Non-pigmented ciliary epithelial cell (primary cell): ENCODE measurements at regions not wholly inside any gene's neighbourhood (a gene's known extent, or its start where the extent isn't known, plus 50 kb on each side); places are given as distances from the start of the nearest gene placed in this dataset.
"Not testable (repeated sequence)": the region's sequence is repeated elsewhere in the genome, so short reads cannot be mapped to it uniquely, and the experiment has no call there.

Experiments
- DNase-seq: peaks from one replicate; pipeline ENCODE4 v3.0.0-alpha.2; 2010; ENCODE audit warnings: low read depth

GRCh38 chr9:104195142-104195541, 101.0 kb downstream of the SMC2 start:
- not testable (repeated sequence) for DNase-seq

GRCh38 chr9:104200456-104200994, 106.4 kb downstream of the SMC2 start:
- DNase-seq = no peak

- DNase-seq = no peak
Measured at GRCh38 chr9:104206766-104207165, 112.7 kb downstream of the SMC2 start.

- DNase-seq = no peak
Measured at GRCh38 chr9:104209387-104209786, 115.3 kb downstream of the SMC2 start.

GRCh38 chr9:104227108-104227507, 133.0 kb downstream of the SMC2 start:
- DNase-seq = peak; percentile 1

GRCh38 chr9:104232781-104233341, 138.8 kb downstream of the SMC2 start:
- no peak for DNase-seq

GRCh38 chr9:104233366-104233765, 139.3 kb downstream of the SMC2 start:
- no peak for DNase-seq

GRCh38 chr9:104234632-104235337, 140.7 kb downstream of the SMC2 start:
- DNase-seq = not testable (repeated sequence)

GRCh38 chr9:104235347-104236120, 141.4 kb downstream of the SMC2 start:
- not testable (repeated sequence) for DNase-seq

GRCh38 chr9:104238668-104239067, 144.6 kb downstream of the SMC2 start:
- no peak for DNase-seq

- DNase-seq = no peak
Measured at GRCh38 chr9:104240890-104241289, 146.8 kb downstream of the SMC2 start.

- DNase-seq = no peak
Measured at GRCh38 chr9:104245925-104246324, 151.8 kb downstream of the SMC2 start.

GRCh38 chr9:104247899-104248460, 153.9 kb downstream of the SMC2 start:
- no peak for DNase-seq

GRCh38 chr9:104256031-104256695, 162.1 kb downstream of the SMC2 start:
- DNase-seq = no peak

GRCh38 chr9:104256696-104257062, 162.6 kb downstream of the SMC2 start:
- DNase-seq = no peak

- no peak for DNase-seq
Measured at GRCh38 chr9:104258296-104259011, 164.3 kb downstream of the SMC2 start.

- DNase-seq = no peak
Measured at GRCh38 chr9:104260004-104260403, 165.9 kb downstream of the SMC2 start.

GRCh38 chr9:104263942-104264341, 169.8 kb downstream of the SMC2 start:
- DNase-seq = no peak

- DNase-seq = no peak
Measured at GRCh38 chr9:104264431-104264830, 170.3 kb downstream of the SMC2 start.

GRCh38 chr9:104269374-104269773, 175.3 kb downstream of the SMC2 start:
- no peak for DNase-seq
